Skeletal muscle tissue (tissue), 3 donors: ENCODE measurements at regions not wholly inside any gene's neighbourhood (a gene's known extent, or its start where the extent isn't known, plus 50 kb on each side); places are given as distances from the start of the nearest gene placed in this dataset.
"Not testable (repeated sequence)": the region's sequence is repeated elsewhere in the genome, so short reads cannot be mapped to it uniquely, and the experiment has no call there.

Experiments used
- H3K27ac ChIP-seq: one replicate; pipeline ENCODE4 v1.7.0; 2013; ENCODE audit warnings: mild to moderate bottlenecking, low read depth, low read length, inconsistent platforms
- H3K27me3 ChIP-seq, 3 donors: one replicate each; pipeline ENCODE4 v1.7.0; 2013; ENCODE audit warnings: low read length in 3 of 3; ENCODE audit not compliant: control insufficient read depth in 3 of 3, insufficient read depth in 3 of 3
- H3K36me3 ChIP-seq, 3 donors: one replicate each; pipeline ENCODE4 v1.7.0; 2013; ENCODE audit warnings: low read length in 3 of 3; ENCODE audit not compliant: control insufficient read depth in 3 of 3, insufficient read depth in 3 of 3
- H3K4me1 ChIP-seq, 3 donors: one replicate each; pipeline ENCODE4 v1.7.0; 2013; ENCODE audit warnings: low read length in 3 of 3, mild to moderate bottlenecking in 3 of 3; ENCODE audit not compliant: control insufficient read depth in 3 of 3, insufficient read depth in 3 of 3
- H3K4me3 ChIP-seq, 3 donors: one replicate each; pipeline ENCODE4 v1.7.0; 2013; ENCODE audit warnings: low read length in 3 of 3
- H3K9ac ChIP-seq, 3 donors: one replicate each; pipeline ENCODE4 v1.7.0; 2013; ENCODE audit warnings: low read length in 3 of 3, mild to moderate bottlenecking in 3 of 3, moderate library complexity in 2 of 3, low read depth in 1 of 3
- H3K9me3 ChIP-seq, 3 donors: one replicate each; pipeline ENCODE4 v1.7.0; 2013; ENCODE audit warnings: low read length in 3 of 3; ENCODE audit not compliant: control insufficient read depth in 3 of 3
- donor health status: Osteomylitis.

DNA sequence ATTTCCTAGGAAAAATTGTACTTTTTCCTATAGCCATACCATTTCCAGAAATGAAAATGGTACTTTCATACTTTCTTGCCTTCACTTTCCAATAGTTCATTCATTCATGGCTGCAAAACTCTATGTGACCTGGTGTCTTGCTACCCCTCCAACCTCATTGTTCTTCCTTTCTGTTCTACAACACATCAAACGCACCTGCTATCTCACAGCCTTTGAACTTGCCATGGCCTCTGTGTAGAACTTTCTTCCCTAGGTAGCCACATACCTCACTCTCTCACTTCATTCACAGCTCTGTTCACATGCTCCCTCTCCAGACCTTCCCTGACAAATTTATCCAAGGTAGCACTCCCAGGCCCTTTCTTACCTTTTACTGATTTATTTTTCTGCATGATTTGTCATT lies 149.2 kb downstream of the DUSP6 start:
- Histone ChIP-seq H3K27ac (no peak overlapping the region), H3K9ac (no peak overlapping the region), H3K4me1 (no peaks in the 10 kb centered on the region), H3K27me3 (no peaks in the 10 kb centered on the region), H3K4me3 (no peak overlapping the region), H3K9me3 (no peaks in the 10 kb centered on the region), H3K36me3 (no peaks in the 10 kb centered on the region)

DNA sequence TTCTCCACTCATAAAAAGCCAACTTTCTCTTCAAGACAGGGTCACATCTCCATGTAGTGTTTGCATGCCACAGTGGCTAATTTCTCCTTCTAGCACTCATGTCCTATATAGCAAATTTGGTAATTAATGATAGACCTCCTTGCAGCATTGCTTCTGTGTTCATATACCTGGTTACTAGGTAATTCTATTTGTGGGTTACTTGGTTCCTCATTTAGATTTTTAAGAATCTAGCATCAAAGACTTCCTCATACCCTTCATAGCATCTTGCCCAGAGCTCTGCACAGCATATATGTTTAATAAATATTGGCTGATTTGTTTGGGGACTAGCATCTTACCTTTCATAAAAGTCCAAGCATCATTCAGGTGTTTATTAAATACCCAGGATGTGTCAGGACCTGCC lies 152.1 kb downstream of the DUSP6 start:
- Histone ChIP-seq H3K4me1 (no peaks in the 10 kb centered on the region), H3K36me3 (no peaks in the 10 kb centered on the region), H3K4me3 (no peak overlapping the region), H3K27me3 (no peaks in the 10 kb centered on the region), H3K9ac (no peak overlapping the region), H3K27ac (no peak overlapping the region), H3K9me3 (no peaks in the 10 kb centered on the region)

GRCh38 chr12:89195470-89195869 lies 156.8 kb downstream of the DUSP6 start:
- no peak overlapping the region for H3K9ac ChIP-seq
- no peak overlapping the region for H3K27ac ChIP-seq
- H3K27me3 ChIP-seq = no peaks in the 10 kb centered on the region
- H3K9me3 ChIP-seq = no peaks in the 10 kb centered on the region
- H3K4me1 ChIP-seq = no peaks in the 10 kb centered on the region
- H3K4me3 ChIP-seq = no peak overlapping the region
- no peaks in the 10 kb centered on the region for H3K36me3 ChIP-seq

GRCh38 chr12:89194683-89195082 lies 157.6 kb downstream of the DUSP6 start:
- H3K27ac ChIP-seq = no peak overlapping the region
- H3K36me3 ChIP-seq = no peaks in the 10 kb centered on the region
- H3K9me3 ChIP-seq = peaks cover 0 to 5% (median 2%) of the 10 kb centered on the region in 3 donors
- no peaks in the 10 kb centered on the region for H3K27me3 ChIP-seq
- no peaks in the 10 kb centered on the region for H3K4me1 ChIP-seq
- H3K9ac ChIP-seq = no peak overlapping the region
- no peak overlapping the region for H3K4me3 ChIP-seq

DNA sequence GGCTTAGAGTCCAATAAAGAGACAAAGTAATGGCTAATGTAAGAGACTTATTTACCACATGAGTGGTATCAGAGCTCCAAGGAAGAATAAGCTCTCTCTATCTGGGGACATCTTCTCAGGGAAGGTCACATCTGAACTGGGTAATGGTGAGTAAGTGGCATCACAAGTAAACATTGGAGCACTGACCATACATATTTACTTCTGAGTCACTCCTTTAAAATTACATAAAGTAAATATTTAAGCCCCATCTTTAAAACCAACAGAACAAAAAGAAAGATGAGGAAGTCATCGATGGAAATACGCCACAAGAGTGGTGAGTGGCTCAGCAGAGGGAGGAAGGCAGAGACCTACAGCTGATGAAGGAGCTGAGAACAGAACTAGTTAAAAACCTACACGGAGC lies 159.9 kb downstream of the DUSP6 start:
- Histone ChIP-seq H3K36me3 (no peaks in the 10 kb centered on the region), H3K4me3 (no peak overlapping the region)

DNA sequence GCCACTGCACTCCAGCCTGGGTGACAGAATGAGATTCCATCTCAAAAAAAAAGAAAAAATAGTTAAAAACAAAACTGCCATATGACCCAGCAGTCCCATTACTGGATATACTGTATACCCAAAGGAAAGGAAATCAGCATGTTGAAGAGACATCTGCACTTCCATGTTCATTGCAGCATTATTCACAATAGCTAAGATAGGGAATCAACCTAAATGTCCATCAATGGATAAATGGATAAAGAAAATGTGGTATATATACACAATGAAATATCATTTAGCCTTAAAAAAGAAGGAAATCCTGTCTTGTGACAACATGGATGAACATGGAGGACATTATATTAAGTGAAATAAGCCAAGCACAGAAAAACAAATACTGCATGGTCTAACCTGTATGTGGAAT lies 160.7 kb downstream of the DUSP6 start:
- not testable (repeated sequence) for H3K27ac ChIP-seq, H3K4me1 ChIP-seq, H3K9ac ChIP-seq, H3K9me3 ChIP-seq, H3K36me3 ChIP-seq, H3K4me3 ChIP-seq, H3K27me3 ChIP-seq

More for the DNA sequence above, 159.9 kb downstream of the DUSP6 start:
- H3K4me1 ChIP-seq = no peaks in the 10 kb centered on the region
- peaks cover 2 to 8% (median 3%) of the 10 kb centered on the region in 3 donors for H3K9me3 ChIP-seq
- no peak overlapping the region for H3K27ac ChIP-seq
- H3K9ac ChIP-seq = no peak overlapping the region
- no peaks in the 10 kb centered on the region for H3K27me3 ChIP-seq

DNA sequence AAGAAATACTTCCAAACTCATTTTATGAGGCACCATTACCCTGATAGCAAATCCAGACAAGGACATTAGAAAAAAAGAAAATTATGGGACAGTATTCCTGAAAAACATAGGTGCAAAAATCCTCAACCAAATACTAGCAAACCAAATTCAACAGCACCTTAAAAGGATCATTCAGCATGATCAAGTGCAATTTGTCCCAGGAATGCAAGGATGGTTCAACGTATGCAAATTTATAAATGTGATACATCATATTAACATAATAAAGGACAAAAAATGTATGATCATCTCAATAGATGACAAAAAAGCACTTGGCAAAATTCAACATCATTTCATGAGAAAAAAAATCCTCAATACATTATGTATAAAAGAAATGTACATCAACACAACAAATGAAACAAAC lies 162.9 kb downstream of the DUSP6 start:
- H3K9me3 ChIP-seq = peaks cover 2 to 8% (median 3%) of the 10 kb centered on the region in 3 donors
- H3K27me3 ChIP-seq = no peaks in the 10 kb centered on the region
- no peaks in the 10 kb centered on the region for H3K4me1 ChIP-seq
- H3K4me3 ChIP-seq = no peak overlapping the region
- H3K27ac ChIP-seq = no peak overlapping the region
- H3K36me3 ChIP-seq = no peaks in the 10 kb centered on the region
- H3K9ac ChIP-seq = no peak overlapping the region

DNA sequence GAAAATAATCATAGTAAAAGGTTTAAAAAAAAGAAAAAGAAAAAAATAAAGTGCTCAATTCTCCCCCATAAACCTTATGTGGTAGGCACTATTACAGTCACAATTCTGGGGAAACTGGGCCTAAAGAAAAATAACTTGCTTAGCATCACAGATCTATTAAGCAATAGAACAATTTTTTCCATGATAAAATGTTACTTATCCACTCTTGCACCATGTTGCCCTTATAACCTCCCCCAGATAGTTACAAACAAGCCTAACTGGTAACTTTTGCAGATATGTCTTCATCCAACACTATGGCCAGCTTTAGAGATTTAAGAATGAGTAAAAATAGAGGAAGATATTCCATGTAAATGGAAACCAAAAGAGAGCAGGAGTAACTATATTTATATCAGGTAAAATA lies 164.8 kb downstream of the DUSP6 start:
- Histone ChIP-seq H3K27me3 (no peaks in the 10 kb centered on the region), H3K9me3 (peaks cover 2 to 8% (median 3%) of the 10 kb centered on the region in 3 donors), H3K4me3 (no peak overlapping the region), H3K9ac (no peak overlapping the region), H3K4me1 (no peaks in the 10 kb centered on the region), H3K27ac (no peak overlapping the region), H3K36me3 (no peaks in the 10 kb centered on the region)

GRCh38 chr12:89185889-89186288 lies 166.4 kb downstream of the DUSP6 start:
- Histone ChIP-seq H3K9ac (no peak overlapping the region), H3K36me3 (no peaks in the 10 kb centered on the region), H3K4me3 (no peak overlapping the region), H3K9me3 (peaks cover 2 to 8% (median 3%) of the 10 kb centered on the region in 3 donors), H3K4me1 (no peaks in the 10 kb centered on the region), H3K27me3 (no peaks in the 10 kb centered on the region), H3K27ac (no peak overlapping the region)

GRCh38 chr12:89185181-89185580 lies 167.1 kb downstream of the DUSP6 start:
- peaks cover 0 to 8% (median 3%) of the 10 kb centered on the region in 3 donors for H3K9me3 ChIP-seq
- no peaks in the 10 kb centered on the region for H3K27me3 ChIP-seq
- no peak overlapping the region for H3K9ac ChIP-seq
- no peaks in the 10 kb centered on the region for H3K36me3 ChIP-seq
- H3K4me1 ChIP-seq = no peaks in the 10 kb centered on the region
- no peak overlapping the region for H3K27ac ChIP-seq
- H3K4me3 ChIP-seq = no peak overlapping the region

GRCh38 chr12:89183985-89184435 lies 168.3 kb downstream of the DUSP6 start:
- no peaks in the 10 kb centered on the region for H3K36me3 ChIP-seq
- no peaks in the 10 kb centered on the region for H3K9me3 ChIP-seq
- no peak overlapping the region for H3K4me3 ChIP-seq
- no peaks in the 10 kb centered on the region for H3K4me1 ChIP-seq
- H3K27ac ChIP-seq = no peak overlapping the region
- H3K27me3 ChIP-seq = no peaks in the 10 kb centered on the region
- H3K9ac ChIP-seq = no peak overlapping the region
